ENCODE measurements at regions not wholly inside any gene's neighbourhood (a gene's known extent, or its start where the extent isn't known, plus 50 kb on each side); places are given as distances from the start of the nearest gene placed in this dataset.

DNA sequence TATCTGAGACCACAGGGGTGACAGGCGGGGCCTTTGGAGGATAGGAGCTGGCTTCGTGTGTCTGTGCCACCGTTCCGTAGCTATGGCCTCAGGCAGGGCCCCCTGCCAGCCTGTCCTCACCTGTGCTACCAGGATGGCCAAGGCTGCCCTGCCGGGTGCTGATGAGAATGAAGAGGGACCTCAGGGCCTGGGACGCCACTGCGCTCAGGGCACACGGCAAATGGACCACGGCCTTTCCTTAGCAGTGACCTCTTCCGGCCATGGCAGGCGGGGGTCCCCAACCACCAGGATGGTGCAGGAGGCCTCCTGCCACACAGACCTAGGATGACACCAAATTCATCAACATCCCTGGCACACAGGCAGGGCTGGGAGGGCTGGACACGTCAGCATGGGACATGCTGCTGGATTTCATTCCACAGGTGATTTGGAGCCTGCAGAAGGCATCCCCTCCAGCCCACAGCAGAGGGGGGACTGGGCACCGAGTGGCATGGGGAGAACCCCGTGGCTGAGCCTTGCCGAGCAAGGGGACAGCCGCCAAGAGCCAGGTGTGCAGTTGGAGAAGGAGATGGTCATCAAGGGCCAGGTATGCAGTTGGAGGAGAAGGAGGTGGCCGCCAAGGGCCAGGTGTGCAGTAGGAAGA lies 1321.0 kb downstream of the BRD1 start:
- DNase-seq (ENCODE audit: low spot score) (no peak), ATAC-seq (ENCODE audit: insufficient number of reproducible peaks, low FRiP score, low read depth) (no peak)
- H3K4me3 ChIP-seq = no peak overlapping the region
- no peaks in the 10 kb centered on the region for H3K9me3 ChIP-seq
- no peak overlapping the region for H3K27ac ChIP-seq
- no peaks in the 10 kb centered on the region for H3K36me3 ChIP-seq
- no peaks in the 10 kb centered on the region for H3K27me3 ChIP-seq (replicated peaks; ENCODE audit: insufficient read depth)
- no peaks in the 10 kb centered on the region for H3K4me1 ChIP-seq (ENCODE audit: control insufficient read depth in 1 of 2, low read depth in 2 of 2)
- TF ChIP-seq, protein P1, sequence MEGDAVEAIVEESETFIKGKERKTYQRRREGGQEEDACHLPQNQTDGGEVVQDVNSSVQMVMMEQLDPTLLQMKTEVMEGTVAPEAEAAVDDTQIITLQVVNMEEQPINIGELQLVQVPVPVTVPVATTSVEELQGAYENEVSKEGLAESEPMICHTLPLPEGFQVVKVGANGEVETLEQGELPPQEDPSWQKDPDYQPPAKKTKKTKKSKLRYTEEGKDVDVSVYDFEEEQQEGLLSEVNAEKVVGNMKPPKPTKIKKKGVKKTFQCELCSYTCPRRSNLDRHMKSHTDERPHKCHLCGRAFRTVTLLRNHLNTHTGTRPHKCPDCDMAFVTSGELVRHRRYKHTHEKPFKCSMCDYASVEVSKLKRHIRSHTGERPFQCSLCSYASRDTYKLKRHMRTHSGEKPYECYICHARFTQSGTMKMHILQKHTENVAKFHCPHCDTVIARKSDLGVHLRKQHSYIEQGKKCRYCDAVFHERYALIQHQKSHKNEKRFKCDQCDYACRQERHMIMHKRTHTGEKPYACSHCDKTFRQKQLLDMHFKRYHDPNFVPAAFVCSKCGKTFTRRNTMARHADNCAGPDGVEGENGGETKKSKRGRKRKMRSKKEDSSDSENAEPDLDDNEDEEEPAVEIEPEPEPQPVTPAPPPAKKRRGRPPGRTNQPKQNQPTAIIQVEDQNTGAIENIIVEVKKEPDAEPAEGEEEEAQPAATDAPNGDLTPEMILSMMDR (IDR thresholded peaks at IDR 0.05) = no peak

DNA sequence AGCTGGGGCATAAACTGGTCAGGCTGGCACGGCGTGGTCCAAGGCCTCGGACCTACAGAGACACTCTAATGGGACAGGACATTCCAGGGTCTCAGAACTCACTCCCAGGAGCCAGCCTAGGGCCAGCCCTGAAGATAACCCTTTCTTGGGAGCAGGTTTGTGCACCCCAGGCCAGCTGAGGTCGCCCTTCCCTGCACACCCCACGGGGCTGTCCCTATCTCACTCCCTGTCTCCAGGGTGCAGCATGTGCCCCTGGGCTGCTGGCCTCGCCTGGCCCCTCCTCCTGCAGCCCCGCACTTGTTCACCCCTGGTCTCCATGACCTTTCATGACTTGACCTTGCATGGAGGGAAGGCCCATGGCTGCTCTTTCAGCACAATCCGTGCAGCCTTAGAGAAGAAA lies 1321.8 kb downstream of the BRD1 start:
- H3K36me3 ChIP-seq = no peaks in the 10 kb centered on the region
- TF ChIP-seq, protein P1 (IDR thresholded peaks at IDR 0.05) = no peak
- H3K4me3 ChIP-seq = no peak overlapping the region
- no peaks in the 10 kb centered on the region for H3K9me3 ChIP-seq
- H3K27me3 ChIP-seq (replicated peaks; ENCODE audit: insufficient read depth) = no peaks in the 10 kb centered on the region
- no peak overlapping the region for H3K27ac ChIP-seq
- no peak for DNase-seq (ENCODE audit: low spot score)
- ATAC-seq (ENCODE audit: insufficient number of reproducible peaks, low FRiP score, low read depth) = no peak
- H3K4me1 ChIP-seq (ENCODE audit: control insufficient read depth in 1 of 2, low read depth in 2 of 2) = no peaks in the 10 kb centered on the region

DNA sequence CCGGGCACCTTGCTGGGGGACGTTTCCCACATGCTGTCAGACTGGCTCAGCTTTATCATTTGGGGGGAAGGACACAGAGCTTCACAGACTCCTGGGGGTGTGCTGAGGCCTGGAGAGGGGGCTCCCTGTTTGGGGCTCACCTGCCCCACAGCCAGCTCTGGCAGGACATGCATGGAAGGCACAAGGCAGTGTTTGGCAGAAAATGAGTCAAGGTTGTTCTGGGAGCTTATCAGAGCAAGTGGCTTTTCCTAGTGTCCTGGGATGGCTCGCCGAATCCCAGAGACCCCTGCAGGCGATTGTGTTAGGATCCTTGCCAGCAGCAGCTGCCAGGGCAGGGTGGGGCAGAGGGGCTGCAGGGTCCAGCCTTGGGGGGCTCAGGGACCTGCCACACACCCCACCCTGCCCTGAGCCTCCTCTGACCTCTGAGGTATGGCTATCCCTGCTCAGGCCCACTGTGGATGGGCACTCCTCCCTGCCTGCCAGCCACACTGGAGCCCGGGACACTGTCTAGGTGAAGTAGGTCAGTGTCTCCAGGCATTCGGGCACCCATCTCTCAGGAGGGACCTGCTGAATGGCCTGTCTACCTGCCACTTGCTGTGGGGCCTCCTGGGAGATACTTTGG lies 1323.0 kb downstream of the BRD1 start:
- DNase-seq (ENCODE audit: low spot score) (no peak), ATAC-seq (ENCODE audit: insufficient number of reproducible peaks, low FRiP score, low read depth) (no peak)
- H3K9me3 ChIP-seq = no peaks in the 10 kb centered on the region
- TF ChIP-seq, protein P1 (IDR thresholded peaks at IDR 0.05) = no peak
- no peaks in the 10 kb centered on the region for H3K27me3 ChIP-seq (replicated peaks; ENCODE audit: insufficient read depth)
- H3K4me1 ChIP-seq (ENCODE audit: control insufficient read depth in 1 of 2, low read depth in 2 of 2) = no peaks in the 10 kb centered on the region
- no peak overlapping the region for H3K27ac ChIP-seq
- H3K36me3 ChIP-seq = no peaks in the 10 kb centered on the region
- no peak overlapping the region for H3K4me3 ChIP-seq

DNA sequence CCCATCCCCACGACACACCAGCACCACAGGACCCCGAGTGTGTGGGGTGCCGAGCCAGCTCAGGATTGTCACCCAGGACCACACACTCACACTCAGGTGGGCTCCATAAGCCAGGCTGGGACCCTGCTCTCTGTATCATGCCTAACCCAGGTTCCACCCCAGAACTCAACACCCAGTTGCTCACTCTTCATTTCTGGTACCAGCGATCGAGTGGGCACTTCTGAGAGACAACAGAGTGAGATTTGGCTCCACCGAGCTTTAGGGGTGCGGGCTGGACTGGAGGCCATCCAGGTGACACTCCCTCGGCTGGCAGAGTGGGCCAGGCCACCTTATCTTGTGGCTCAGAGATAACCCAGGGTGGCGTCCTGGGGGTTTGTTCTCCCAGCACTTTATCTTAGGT lies 1323.8 kb downstream of the BRD1 start:
- no peak for DNase-seq (ENCODE audit: low spot score)
- Histone ChIP-seq H3K4me1 (ENCODE audit: control insufficient read depth in 1 of 2, low read depth in 2 of 2) (no peaks in the 10 kb centered on the region), H3K27me3 (replicated peaks; ENCODE audit: insufficient read depth) (no peaks in the 10 kb centered on the region), H3K9me3 (no peaks in the 10 kb centered on the region), H3K4me3 (no peak overlapping the region), H3K36me3 (no peaks in the 10 kb centered on the region), H3K27ac (no peak overlapping the region)
- TF ChIP-seq, protein P1 (IDR thresholded peaks at IDR 0.05) = no peak
- ATAC-seq (ENCODE audit: insufficient number of reproducible peaks, low FRiP score, low read depth) = no peak

DNA sequence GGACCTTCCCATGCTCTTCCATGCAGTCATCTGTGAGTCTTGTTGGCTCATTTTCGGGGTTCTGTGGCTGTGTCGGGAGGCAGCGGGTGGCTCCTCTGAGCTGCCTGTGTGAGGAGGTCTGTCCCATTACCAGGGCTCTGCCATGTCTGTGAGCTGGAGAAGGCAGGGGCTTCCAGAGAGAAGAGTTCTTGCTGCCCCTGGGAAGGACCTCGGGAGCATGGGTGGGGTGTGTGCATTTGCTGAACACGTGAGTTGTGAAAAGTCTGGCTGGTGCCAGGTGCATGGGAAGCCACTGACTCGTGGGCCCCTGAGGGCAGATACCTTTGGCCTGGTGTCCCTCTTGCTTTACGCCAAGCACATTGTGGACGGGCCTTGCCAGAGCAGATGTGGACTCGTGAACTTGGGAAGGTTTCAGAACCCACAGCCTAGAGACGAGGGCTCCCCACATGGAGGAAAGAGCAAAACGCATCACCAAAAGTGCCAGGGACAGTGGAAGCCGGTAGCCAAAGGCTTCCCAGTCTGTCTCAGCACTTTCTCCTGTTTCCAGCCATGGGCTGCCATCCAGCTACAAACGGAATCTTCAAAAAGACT lies 1324.5 kb downstream of the BRD1 start:
- no peak for ATAC-seq (ENCODE audit: insufficient number of reproducible peaks, low FRiP score, low read depth)
- DNase-seq (ENCODE audit: low spot score) = no peak
- Histone ChIP-seq H3K27me3 (replicated peaks; ENCODE audit: insufficient read depth) (no peaks in the 10 kb centered on the region), H3K4me1 (ENCODE audit: control insufficient read depth in 1 of 2, low read depth in 2 of 2) (no peaks in the 10 kb centered on the region), H3K4me3 (no peak overlapping the region), H3K27ac (no peak overlapping the region), H3K36me3 (no peaks in the 10 kb centered on the region), H3K9me3 (no peaks in the 10 kb centered on the region)
- TF ChIP-seq, protein P1 (IDR thresholded peaks at IDR 0.05) = no peak
